MM.1S (cell line): ENCODE measurements at regions not wholly inside any gene's neighbourhood (a gene's known extent, or its start where the extent isn't known, plus 50 kb on each side); places are given as distances from the start of the nearest gene placed in this dataset.

ENCODE experiments used
- CTCF ChIP-seq: fragments of 300-600 bp; sonication (generic); IDR thresholded peaks from 2 replicates; pipeline ENCODE4 v1.5.1; 2016; ENCODE audit warnings: antibody characterized with exemption, low read length, mixed read lengths
- EZH2 ChIP-seq: fragments of 300-600 bp; sonication (generic); optimal IDR thresholded peaks from 2 replicates; pipeline ENCODE3; 2017; ENCODE audit warnings: low read depth, mild to moderate bottlenecking, antibody characterized with exemption, low read length, mixed read lengths

- TF ChIP-seq CTCF (no peak), EZH2 (no peak)
Observed at GRCh38 chr4:167380964-167381363, 146.7 kb upstream of the SPOCK3 start.
